A673 (cell line): ENCODE measurements at regions not wholly inside any gene's neighbourhood (a gene's known extent, or its start where the extent isn't known, plus 50 kb on each side); places are given as distances from the start of the nearest gene placed in this dataset.

Source experiments
- EZH2 ChIP-seq: fragments of 200-600 bp; sonication (generic); IDR thresholded peaks from 2 replicates; pipeline ENCODE4 v1.6.1; 2017; ENCODE audit warnings: borderline replicate concordance, low read depth, mild to moderate bottlenecking, mixed read lengths, antibody characterized with exemption, low read length; ENCODE audit not compliant: poor library complexity, severe bottlenecking
- TF ChIP-seq, protein P1 (sequence below): fragments of 300-800, 200-600 bp; sonication (generic); conservative IDR thresholded peaks from 2 replicates; pipeline ENCODE4 v1.5.1; 2017; ENCODE audit warnings: low read depth, mild to moderate bottlenecking, antibody characterized with exemption, low read length, moderate library complexity, mixed read lengths

DNA sequence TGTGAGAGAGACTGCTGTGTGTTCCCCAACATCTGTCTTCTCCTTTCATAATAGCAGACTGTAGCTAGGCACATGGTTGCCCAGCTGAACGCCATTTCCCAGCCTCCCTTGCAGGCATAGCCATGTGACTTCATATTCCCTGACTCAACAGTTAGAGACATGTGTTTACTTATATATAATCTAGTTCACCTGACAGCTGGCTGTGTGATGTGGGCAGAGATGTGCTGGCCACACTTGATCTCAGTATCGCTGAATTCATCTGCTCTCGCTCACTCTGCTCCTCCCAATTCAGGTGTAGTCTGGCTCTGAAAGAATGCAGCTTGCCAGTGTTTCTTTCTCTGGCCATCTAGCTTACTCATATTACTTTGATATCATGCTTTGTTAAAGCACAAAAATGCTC lies 52.3 kb upstream of the SEC11C start:
- TF ChIP-seq EZH2, result no peak
- TF ChIP-seq, protein P1, sequence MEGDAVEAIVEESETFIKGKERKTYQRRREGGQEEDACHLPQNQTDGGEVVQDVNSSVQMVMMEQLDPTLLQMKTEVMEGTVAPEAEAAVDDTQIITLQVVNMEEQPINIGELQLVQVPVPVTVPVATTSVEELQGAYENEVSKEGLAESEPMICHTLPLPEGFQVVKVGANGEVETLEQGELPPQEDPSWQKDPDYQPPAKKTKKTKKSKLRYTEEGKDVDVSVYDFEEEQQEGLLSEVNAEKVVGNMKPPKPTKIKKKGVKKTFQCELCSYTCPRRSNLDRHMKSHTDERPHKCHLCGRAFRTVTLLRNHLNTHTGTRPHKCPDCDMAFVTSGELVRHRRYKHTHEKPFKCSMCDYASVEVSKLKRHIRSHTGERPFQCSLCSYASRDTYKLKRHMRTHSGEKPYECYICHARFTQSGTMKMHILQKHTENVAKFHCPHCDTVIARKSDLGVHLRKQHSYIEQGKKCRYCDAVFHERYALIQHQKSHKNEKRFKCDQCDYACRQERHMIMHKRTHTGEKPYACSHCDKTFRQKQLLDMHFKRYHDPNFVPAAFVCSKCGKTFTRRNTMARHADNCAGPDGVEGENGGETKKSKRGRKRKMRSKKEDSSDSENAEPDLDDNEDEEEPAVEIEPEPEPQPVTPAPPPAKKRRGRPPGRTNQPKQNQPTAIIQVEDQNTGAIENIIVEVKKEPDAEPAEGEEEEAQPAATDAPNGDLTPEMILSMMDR, result no peak
